HepG2 (cell line): ENCODE measurements at regions not wholly inside any gene's neighbourhood (a gene's known extent, or its start where the extent isn't known, plus 50 kb on each side); places are given as distances from the start of the nearest gene placed in this dataset.
A peak's percentile ranks its signal among the peaks of the same experiment; 100 is the strongest.

Experiments used
- ATAC-seq: fragments of 200-7000 bp; cut with Tn5 transposase; 3 replicates; pipeline ENCODE4 v1.9.1; 2020; ENCODE audit warnings: mild to moderate bottlenecking, moderate library complexity
- BruUV-seq: library from RNA; stranded (reverse); fragments of 400-500 nt; replicated peaks from 2 replicates; lab custom pipeline; 2021; lab: Mats Ljungman, UMichigan
- CTCF ChIA-PET: fragments of 300-600 bp; formaldehyde crosslinking; extraction: SDS; loops from one replicate; lab custom pipeline; 2021; ENCODE audit warnings: low total read pairs, inconsistent platforms, low intra/inter-chr PET ratio; lab: Yijun Ruan, JAX
- POLR2A ChIA-PET: fragments of 350-600 bp; sonication (Branson Sonifier 250); formaldehyde crosslinking; loops from one replicate; lab custom pipeline; 2020; ENCODE audit warnings: antibody characterized with exemption, inconsistent platforms; lab: Yijun Ruan, JAX
- DNase-seq: peaks from one replicate; pipeline ENCODE4 v3.0.0-alpha.2; 2015; ENCODE audit warnings: low spot score
- FAIRE-seq: peaks from 3 replicates; lab custom pipeline; 2011; peaks lifted over from hg19 to GRCh38; lab: Jason Lieb, UNC
- H2AFZ ChIP-seq: one replicate; pipeline ENCODE4 v1.6.1; 2011; ENCODE audit warnings: low read length, inconsistent platforms
- H3K27ac ChIP-seq: fragments of 300-600 bp; 3 replicates; pipeline ENCODE4 v1.8.0; 2011; ENCODE audit warnings: mixed run types, mild to moderate bottlenecking, mixed read lengths, low read length, inconsistent platforms; ENCODE audit not compliant: insufficient read depth; ENCODE audit errors: extremely low read length
- H3K27me3 ChIP-seq, 2 experiments: fragments of 200-600 bp in 1 of 2; 2 replicates in 1 of 2; 3 replicates in 1 of 2; pipeline versions ENCODE4 v1.6.0 to v1.8.0; 2011; ENCODE audit warnings: low read length in 2 of 2, mild to moderate bottlenecking in 2 of 2, moderate library complexity in 2 of 2, inconsistent platforms in 1 of 2; ENCODE audit not compliant: insufficient read depth in 2 of 2, control insufficient read depth in 1 of 2
- H3K36me3 ChIP-seq, 2 experiments: fragments of 200-600 bp in 1 of 2; replicated peaks in 1 of 2; 2 replicates in 1 of 2; 3 replicates in 1 of 2; pipeline versions ENCODE4 v1.5.1 to v1.8.0; 2011; ENCODE audit warnings: low read length in 2 of 2, inconsistent platforms in 1 of 2; ENCODE audit not compliant: insufficient read depth in 2 of 2, control insufficient read depth in 1 of 2
- H3K4me1 ChIP-seq: 2 replicates; pipeline ENCODE4 v1.5.1; 2012; ENCODE audit warnings: low read length, inconsistent platforms; ENCODE audit not compliant: insufficient read depth
- H3K4me2 ChIP-seq: 2 replicates; pipeline ENCODE4 v1.6.0; 2011; ENCODE audit warnings: low read depth, low read length, inconsistent platforms
- H3K4me3 ChIP-seq, 3 experiments: fragments of 200-600 bp in 1 of 3; sonication (generic), shearing (Covaris generic) in 1 of 3; replicated peaks in 1 of 3; 2 replicates each; pipeline ENCODE4 v1.5.1; 2011 to 2016; ENCODE audit warnings: low read length in 3 of 3, inconsistent platforms in 2 of 3, low read depth in 2 of 3, mild to moderate bottlenecking in 2 of 3, control low read depth in 1 of 3, mixed read lengths in 1 of 3; ENCODE audit not compliant: insufficient read depth in 1 of 3
- H3K79me2 ChIP-seq: one replicate; pipeline ENCODE4 v1.6.1; 2011; ENCODE audit warnings: low read length, inconsistent platforms; ENCODE audit not compliant: insufficient read depth
- H3K9ac ChIP-seq: 2 replicates; pipeline ENCODE4 v1.6.0; 2011; ENCODE audit warnings: mild to moderate bottlenecking, low read depth, low read length, inconsistent platforms; ENCODE audit not compliant: insufficient read depth
- H3K9me3 ChIP-seq: 2 replicates; pipeline ENCODE4 v1.5.1; 2012; ENCODE audit warnings: mild to moderate bottlenecking, low read length
- H4K20me1 ChIP-seq: 2 replicates; pipeline ENCODE4 v1.6.0; 2011; ENCODE audit warnings: inconsistent platforms, mild to moderate bottlenecking, low read length, moderate library complexity; ENCODE audit not compliant: insufficient read depth
- DMTF1 ChIP-seq: sonication (generic); formaldehyde crosslinking; IDR thresholded peaks from 2 replicates; pipeline ENCODE4 v1.4.0; 2020; ENCODE audit warnings: mild to moderate bottlenecking, missing genetic modification reagents
- HDAC6 ChIP-seq: fragments of 200-600 bp; sonication (generic); IDR thresholded peaks from 2 replicates; pipeline ENCODE4 v1.7.0; 2017; ENCODE audit warnings: mild to moderate bottlenecking, antibody characterized with exemption, low read length, low read depth
- NR0B2 ChIP-seq: sonication (generic); formaldehyde crosslinking; IDR thresholded peaks from 2 replicates; pipeline ENCODE4 v1.4.0; 2020; ENCODE audit warnings: mild to moderate bottlenecking, missing genetic modification reagents
- PITX1 ChIP-seq: sonication (generic); formaldehyde crosslinking; IDR thresholded peaks from 2 replicates; pipeline ENCODE4 v1.5.1; 2020; ENCODE audit warnings: mild to moderate bottlenecking, missing genetic modification reagents
- SCMH1 ChIP-seq: sonication (generic); formaldehyde crosslinking; IDR thresholded peaks from 2 replicates; pipeline ENCODE4 v1.9.0; 2021; ENCODE audit warnings: missing genetic modification reagents, mild to moderate bottlenecking, borderline replicate concordance
- ZNF124 ChIP-seq: sonication (generic); formaldehyde crosslinking; IDR thresholded peaks from 2 replicates; pipeline ENCODE4 v1.4.0; 2020; ENCODE audit warnings: missing genetic modification reagents
- ZNF24 ChIP-seq: fragments of 450-650 bp; IDR thresholded peaks from 2 replicates; pipeline ENCODE4 v1.6.1; 2017; ENCODE audit warnings: antibody characterized with exemption, mild to moderate bottlenecking
- ZNF335 ChIP-seq: sonication (generic); formaldehyde crosslinking; IDR thresholded peaks from 2 replicates; pipeline ENCODE4 v1.4.0; 2020; ENCODE audit warnings: missing genetic modification reagents
- ZNF44 ChIP-seq: sonication (generic); formaldehyde crosslinking; IDR thresholded peaks from 2 replicates; pipeline ENCODE4 v1.5.1; 2020; ENCODE audit warnings: mild to moderate bottlenecking, missing genetic modification reagents
- ZNF441 ChIP-seq: sonication (generic); formaldehyde crosslinking; IDR thresholded peaks from 2 replicates; pipeline ENCODE4 v1.7.0; 2021; ENCODE audit warnings: missing genetic modification reagents, borderline replicate concordance
- ZNF501 ChIP-seq: sonication (generic); formaldehyde crosslinking; IDR thresholded peaks from 2 replicates; pipeline ENCODE4 v1.5.1; 2020; ENCODE audit warnings: mild to moderate bottlenecking, moderate library complexity, missing genetic modification reagents
- ZNF747 ChIP-seq: sonication (generic); formaldehyde crosslinking; IDR thresholded peaks from 2 replicates; pipeline ENCODE4 v1.8.1; 2023; ENCODE audit warnings: missing genetic modification reagents, mild to moderate bottlenecking, borderline replicate concordance
- ZSCAN20 ChIP-seq: sonication (generic); formaldehyde crosslinking; IDR thresholded peaks from 2 replicates; pipeline ENCODE4 v1.4.0; 2020; ENCODE audit warnings: missing genetic modification reagents, mild to moderate bottlenecking, borderline replicate concordance
- WGBS: methylation state at CpG from one replicate; pipeline ENCODE4 v1.1.6; 2017; ENCODE audit warnings: low lambda C conversion rate; 5-methylcytosine and 5-hydroxymethylcytosine counted together
- in situ Hi-C: cut with HindIII; loops from 2 replicates; pipeline ENCODE4 v1.10.0; 2017; ENCODE audit warnings: low pct_unique_long_range_greater_than_20kb; ENCODE audit not compliant: extremely low pct_ligation_motif_present
- intact Hi-C: fragments of 100-400 bp; cut with micrococcal nuclease; formaldehyde crosslinking; loops from one replicate; pipeline ENCODE4 v1.10.0; 2022; ENCODE audit not compliant: unreplicated experiment

DNA sequence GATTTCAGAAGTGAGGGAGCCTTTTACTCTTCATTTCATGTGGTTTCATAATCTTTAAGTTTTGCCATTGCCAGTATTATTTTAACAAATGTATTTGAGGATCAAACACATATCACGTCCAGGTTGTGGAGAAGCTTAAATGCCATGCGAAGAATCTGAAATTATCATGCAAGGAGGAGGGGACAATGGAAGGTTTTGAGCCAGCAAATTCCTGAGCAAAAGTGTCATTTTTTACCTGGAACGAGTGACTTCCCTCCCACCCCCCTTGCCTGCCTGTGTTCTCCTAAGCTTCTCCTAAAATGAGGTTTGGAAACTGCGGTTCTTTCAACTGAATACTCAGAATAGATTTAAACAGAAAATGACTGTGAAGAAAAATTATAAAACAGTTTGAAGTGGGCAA is 77.6 kb downstream of the C16orf95 start:
- TF ChIP-seq PITX1 (CRISPR knock-in tag), result no peak
- intact Hi-C loops (no loop called here), in situ Hi-C loops (no loop called here)
- Histone ChIP-seq H3K4me3 (no peak overlapping the region), H3K79me2 (no peaks in the 10 kb centered on the region), H2AFZ (no peak overlapping the region), H3K9me3 (no peaks in the 10 kb centered on the region), H3K36me3 (no peaks in the 10 kb centered on the region), H3K4me1 (peaks cover 45% of the 10 kb centered on the region), H3K27ac (no peak overlapping the region), H4K20me1 (no peaks in the 10 kb centered on the region), H3K27me3 (no peaks in the 10 kb centered on the region), H3K4me2 (no peak overlapping the region), H3K9ac (no peak overlapping the region)
- BruUV-seq, result no TSS peak
- CTCF ChIA-PET, result no interaction called here
- no peak for DNase-seq
- FAIRE-seq, result no peak
- WGBS, result 90% methylated on average over 4 of the region's 4 CpGs
- POLR2A ChIA-PET, result no interaction called here
- ATAC-seq, result no peak

GRCh38 chr16:87240211-87241136 is 76.7 kb downstream of the C16orf95 start:
- no peaks in the 10 kb centered on the region for H3K36me3 ChIP-seq
- H3K4me1 ChIP-seq, result peaks cover 53% of the 10 kb centered on the region
- H3K9ac ChIP-seq, result no peak overlapping the region
- H3K4me3 ChIP-seq, result peak overlapping the region in 2 of 3 experiments; percentile 20 to 35; a peak in 2 of 6 replicates
- peak overlapping the region; percentile 74 for H3K27ac ChIP-seq
- no peaks in the 10 kb centered on the region for H3K27me3 ChIP-seq
- ATAC-seq (peak; percentile 9; the same call in 2 of the 3 replicates), FAIRE-seq (peak; percentile 34), DNase-seq (no peak)
- peak overlapping the region; percentile 33 for H2AFZ ChIP-seq
- no peaks in the 10 kb centered on the region for H4K20me1 ChIP-seq
- peak overlapping the region; percentile 70 for H3K4me2 ChIP-seq
- BruUV-seq, result no TSS peak
- H3K79me2 ChIP-seq, result no peaks in the 10 kb centered on the region
- CTCF ChIA-PET, result no interaction called here
- 50% methylated on average over 14 of the region's 14 CpGs for WGBS
- intact Hi-C loops (loop anchor here (2.0 kb wide), 1 partner anchor 38 kb away; no protein-coding TSS in a partner anchor), in situ Hi-C loops (no loop called here)
- POLR2A ChIA-PET, result interaction anchor here (1.2 to 1.4 kb wide), 3 partner anchors 10 to 38 kb away, joined by 3 read pairs; no protein-coding TSS in a partner anchor
- H3K9me3 ChIP-seq, result no peaks in the 10 kb centered on the region
- TF ChIP-seq DMTF1 (CRISPR knock-in tag) (no peak), ZNF747 (0 out of 2 replicates have a peak, but pooled peaks have one; percentile 47), ZNF44 (CRISPR knock-in tag) (no peak), NR0B2 (no peak), ZNF24 (no peak), ZSCAN20 (CRISPR knock-in tag) (no peak), HDAC6 (no peak), ZNF124 (peak; percentile 1; the same call in 1 of the 2 replicates), ZNF441 (CRISPR knock-in tag) (0 out of 2 replicates have a peak, but pooled peaks have one; percentile 8), ZNF335 (CRISPR knock-in tag) (no peak), SCMH1 (no peak), ZNF501 (CRISPR knock-in tag) (0 out of 2 replicates have a peak, but pooled peaks have one; percentile 2)
